Lung (tissue), 11 donors: ENCODE measurements at regions not wholly inside any gene's neighbourhood (a gene's known extent, or its start where the extent isn't known, plus 50 kb on each side); places are given as distances from the start of the nearest gene placed in this dataset.

Experiments
- ATAC-seq: fragments of 200-7000 bp; cut with Tn5 transposase; one replicate; pipeline ENCODE4 v1.9.1; 2020; ENCODE audit warnings: moderate number of reproducible peaks; ENCODE audit not compliant: insufficient read depth, low FRiP score
- DNase-seq, 3 donors: peaks; one replicate each; pipeline ENCODE4 v3.0.0-alpha.2; 2013 to 2017
- H3K27ac ChIP-seq, 2 donors: one replicate each; pipeline ENCODE4 v1.5.1; 2013; ENCODE audit warnings: mild to moderate bottlenecking in 2 of 2, moderate library complexity in 2 of 2, control low read depth in 1 of 2, inconsistent platforms in 1 of 2, low read depth in 1 of 2, low read length in 1 of 2
- H3K27me3 ChIP-seq, 3 donors: one replicate each; pipeline ENCODE4 v1.5.1; 2013; ENCODE audit warnings: low read length in 2 of 3; ENCODE audit not compliant: control insufficient read depth in 3 of 3, insufficient read depth in 3 of 3
- H3K36me3 ChIP-seq, 4 donors: one replicate each; pipeline ENCODE4 v1.5.1; 2013; ENCODE audit warnings: low read length in 4 of 4, mild to moderate bottlenecking in 1 of 4, moderate library complexity in 1 of 4; ENCODE audit not compliant: control insufficient read depth in 4 of 4, insufficient read depth in 4 of 4
- H3K4me1 ChIP-seq, 5 donors: one replicate each; pipeline ENCODE4 v1.5.1; 2013; ENCODE audit warnings: low read length in 5 of 5, mild to moderate bottlenecking in 2 of 5, moderate library complexity in 1 of 5; ENCODE audit not compliant: control insufficient read depth in 5 of 5, insufficient read depth in 5 of 5
- H3K4me3 ChIP-seq: one replicate; pipeline ENCODE4 v1.5.1; 2013; ENCODE audit warnings: mild to moderate bottlenecking, control low read depth, moderate library complexity
- H3K9ac ChIP-seq, 2 donors: one replicate each; pipeline ENCODE4 v1.5.1; 2013; ENCODE audit warnings: low read length in 2 of 2, control low read depth in 1 of 2; ENCODE audit not compliant: insufficient read depth in 1 of 2
- H3K9me3 ChIP-seq, 4 donors: one replicate each; pipeline ENCODE4 v1.5.1; 2013; ENCODE audit warnings: low read length in 3 of 4, mild to moderate bottlenecking in 1 of 4, moderate library complexity in 1 of 4; ENCODE audit not compliant: control insufficient read depth in 4 of 4, insufficient read depth in 3 of 4
- CTCF ChIP-seq: IDR thresholded peaks from 2 replicates; pipeline ENCODE4 v1.5.1; 2012; ENCODE audit warnings: mild to moderate bottlenecking; ENCODE audit errors: control extremely low read depth, extremely low read depth
- WGBS, 2 donors: extraction: QIAGEN DNeasy Blood & Tissue Kit; methylation state at CpG; one replicate each; pipeline ENCODE4 v1.1.7; 2013; 5-methylcytosine and 5-hydroxymethylcytosine counted together
- donor health status: control.
- donor health status: control.
- donor health status: Bipolar disorder and iron deficiency.
- donor health status: healthy.
- donor health status: DM: yes; HTN: yes; CAD: no.

DNA sequence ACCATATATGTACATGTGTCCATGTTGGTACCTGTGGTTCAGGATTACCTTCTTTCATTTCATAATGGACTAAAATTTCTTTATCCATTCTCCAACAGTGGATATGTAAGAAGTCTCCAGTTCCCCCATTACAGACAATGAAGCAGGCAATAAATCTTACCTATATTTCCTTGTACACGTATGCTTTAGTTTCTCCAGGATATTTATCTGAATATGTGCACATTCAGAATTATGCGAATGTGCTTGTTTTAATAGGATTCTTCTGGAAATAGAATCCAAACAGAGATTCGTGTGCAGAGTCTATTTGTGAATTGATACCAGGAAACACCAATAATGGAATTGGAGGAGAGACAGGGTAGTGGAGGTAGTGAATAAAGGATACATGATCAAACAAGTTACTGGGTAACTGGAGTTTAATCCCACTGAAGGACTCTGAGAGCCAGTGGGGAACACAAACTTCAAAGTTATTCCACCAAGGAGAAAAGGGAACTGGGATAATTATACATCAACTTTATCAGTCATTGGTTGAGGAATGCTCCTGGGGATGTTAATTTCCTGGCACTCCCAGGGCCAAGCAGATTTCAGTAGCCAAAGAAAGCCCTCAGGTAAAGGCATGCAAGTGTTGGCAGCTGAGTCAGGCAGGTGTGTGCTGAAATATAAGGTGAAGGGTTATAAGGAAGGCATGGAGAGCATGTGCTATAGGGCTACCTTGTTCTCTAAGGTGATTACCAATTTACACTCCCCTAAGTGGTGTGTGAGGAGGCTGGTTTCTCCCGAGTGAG is 374.9 kb upstream of the PBX1 start:
- Histone ChIP-seq H3K4me1 (no peaks in the 10 kb centered on the region), H3K9ac (no peak overlapping the region), H3K36me3 (no peaks in the 10 kb centered on the region), H3K9me3 (no peaks in the 10 kb centered on the region), H3K4me3 (no peak overlapping the region), H3K27me3 (no peaks in the 10 kb centered on the region), H3K27ac (no peak overlapping the region)
- ATAC-seq (no peak), DNase-seq (no peak)
- TF ChIP-seq CTCF, result no peak
- 75% methylated on average over 4 of the region's 4 CpGs for whole genome bisulfite sequencing, 2 donors

GRCh38 chr1:164186881-164187280 is 372.1 kb upstream of the PBX1 start:
- H3K4me1 ChIP-seq, result no peaks in the 10 kb centered on the region
- no peak overlapping the region for H3K9ac ChIP-seq
- no peak for TF ChIP-seq CTCF
- ATAC-seq, result no peak
- WGBS, 2 donors, result 53 to 78% methylated on average over 5 of the region's 5 CpGs
- H3K27me3 ChIP-seq, result no peaks in the 10 kb centered on the region
- H3K36me3 ChIP-seq, result no peaks in the 10 kb centered on the region
- DNase-seq, result peak; percentile 18 to 74 (median 65)
- no peak overlapping the region for H3K4me3 ChIP-seq
- H3K9me3 ChIP-seq, result no peaks in the 10 kb centered on the region
- no peak overlapping the region for H3K27ac ChIP-seq

GRCh38 chr1:164188497-164188896 is 370.5 kb upstream of the PBX1 start:
- no peaks in the 10 kb centered on the region for H3K36me3 ChIP-seq
- no peak overlapping the region for H3K27ac ChIP-seq
- 41 to 44% methylated on average over 4 of the region's 4 CpGs for WGBS, 2 donors
- no peak overlapping the region for H3K4me3 ChIP-seq
- ATAC-seq (no peak), DNase-seq (no peak)
- H3K9me3 ChIP-seq, result no peaks in the 10 kb centered on the region
- no peak overlapping the region for H3K9ac ChIP-seq
- no peaks in the 10 kb centered on the region for H3K27me3 ChIP-seq
- H3K4me1 ChIP-seq, result no peaks in the 10 kb centered on the region
- no peak for TF ChIP-seq CTCF

GRCh38 chr1:164191191-164191590 is 367.8 kb upstream of the PBX1 start:
- Histone ChIP-seq H3K27me3 (no peaks in the 10 kb centered on the region), H3K9me3 (peaks cover 0 to 5% (median 0%) of the 10 kb centered on the region in 4 donors), H3K4me3 (no peak overlapping the region), H3K4me1 (no peaks in the 10 kb centered on the region), H3K36me3 (no peaks in the 10 kb centered on the region), H3K9ac (no peak overlapping the region), H3K27ac (no peak overlapping the region)
- no peak for ATAC-seq
- TF ChIP-seq CTCF, result no peak
- DNase-seq, result no peak
